Testis (tissue), 2 donors: ENCODE measurements at regions not wholly inside any gene's neighbourhood (a gene's known extent, or its start where the extent isn't known, plus 50 kb on each side); places are given as distances from the start of the nearest gene placed in this dataset.

Experiments used
- POLR2A ChIP-seq: fragments of 450-650 bp; IDR thresholded peaks from one replicate; pipeline ENCODE4 v1.6.1; 2017; ENCODE audit warnings: antibody characterized with exemption, mild to moderate bottlenecking, moderate library complexity
- TF ChIP-seq, protein P1 (sequence below), 3 experiments: fragments of 450-650 bp in 2 of 3; fragments of 200-600 bp in 1 of 3; sonication (generic) in 1 of 3; IDR thresholded peaks; one replicate each; pipeline ENCODE4 v1.5.1; 2016 to 2019; ENCODE audit warnings: antibody characterized with exemption in 3 of 3, mild to moderate bottlenecking in 2 of 3, moderate library complexity in 1 of 3

DNA sequence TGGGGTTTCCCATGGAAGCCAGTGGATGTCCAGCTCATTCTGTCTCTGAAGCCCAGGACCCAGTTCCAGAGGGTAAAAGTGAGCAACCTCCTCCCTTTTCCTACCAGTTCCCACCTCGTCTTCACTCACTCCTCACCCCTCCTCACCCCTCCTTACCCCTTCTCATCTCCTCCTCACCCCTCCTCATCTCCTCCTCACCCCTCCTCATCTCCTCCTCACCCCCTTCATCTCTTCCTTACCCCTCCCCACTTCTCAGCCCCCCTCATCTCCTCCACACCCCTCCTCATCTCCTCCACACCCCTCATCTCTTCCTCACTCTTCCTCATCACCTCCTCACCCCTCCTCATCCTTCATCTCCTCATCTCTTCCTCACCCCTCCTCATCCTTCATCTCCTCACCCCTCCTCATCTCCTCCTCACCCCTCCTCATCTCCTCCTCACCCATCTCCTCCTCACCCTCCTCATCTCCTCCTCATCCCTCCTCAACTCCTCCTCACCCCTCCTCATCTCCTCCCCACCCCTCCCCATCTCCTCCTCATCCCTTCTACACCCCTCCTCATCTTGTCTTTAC, 246.1 kb downstream of the MYLK4 start:
- TF ChIP-seq, protein P1, sequence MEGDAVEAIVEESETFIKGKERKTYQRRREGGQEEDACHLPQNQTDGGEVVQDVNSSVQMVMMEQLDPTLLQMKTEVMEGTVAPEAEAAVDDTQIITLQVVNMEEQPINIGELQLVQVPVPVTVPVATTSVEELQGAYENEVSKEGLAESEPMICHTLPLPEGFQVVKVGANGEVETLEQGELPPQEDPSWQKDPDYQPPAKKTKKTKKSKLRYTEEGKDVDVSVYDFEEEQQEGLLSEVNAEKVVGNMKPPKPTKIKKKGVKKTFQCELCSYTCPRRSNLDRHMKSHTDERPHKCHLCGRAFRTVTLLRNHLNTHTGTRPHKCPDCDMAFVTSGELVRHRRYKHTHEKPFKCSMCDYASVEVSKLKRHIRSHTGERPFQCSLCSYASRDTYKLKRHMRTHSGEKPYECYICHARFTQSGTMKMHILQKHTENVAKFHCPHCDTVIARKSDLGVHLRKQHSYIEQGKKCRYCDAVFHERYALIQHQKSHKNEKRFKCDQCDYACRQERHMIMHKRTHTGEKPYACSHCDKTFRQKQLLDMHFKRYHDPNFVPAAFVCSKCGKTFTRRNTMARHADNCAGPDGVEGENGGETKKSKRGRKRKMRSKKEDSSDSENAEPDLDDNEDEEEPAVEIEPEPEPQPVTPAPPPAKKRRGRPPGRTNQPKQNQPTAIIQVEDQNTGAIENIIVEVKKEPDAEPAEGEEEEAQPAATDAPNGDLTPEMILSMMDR (IDR thresholded peaks at IDR 0.05) = no peak
- TF ChIP-seq POLR2A = no peak
